ENCODE measurements at regions not wholly inside any gene's neighbourhood (a gene's known extent, or its start where the extent isn't known, plus 50 kb on each side); places are given as distances from the start of the nearest gene placed in this dataset.
"Not testable (repeated sequence)": the region's sequence is repeated elsewhere in the genome, so short reads cannot be mapped to it uniquely, and the experiment has no call there.

DNA sequence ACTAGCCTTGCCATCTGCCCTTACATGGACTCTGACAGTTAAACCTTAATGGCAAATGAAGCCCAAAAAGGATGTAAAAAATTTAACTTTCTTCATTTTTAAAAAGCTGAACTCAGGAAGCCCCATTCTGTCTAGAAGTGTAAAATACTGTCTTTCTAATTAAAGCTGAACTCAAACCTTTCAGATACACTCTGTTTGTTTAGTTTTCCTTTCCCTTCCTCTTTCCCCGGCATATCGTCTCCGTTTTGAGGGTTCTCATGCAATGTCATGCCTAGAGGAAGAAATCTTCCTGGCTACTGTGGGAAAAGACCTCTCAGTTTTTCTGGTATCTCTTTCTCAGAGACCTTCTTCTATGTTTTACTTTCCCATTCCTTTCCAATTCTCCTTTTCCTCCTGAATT, 841.5 kb downstream of the DTWD2 start:
- no peaks in the 10 kb centered on the region for H3K4me1 Mint-ChIP-seq
- no peak overlapping the region for H3K4me3 Mint-ChIP-seq
- peaks cover 15% of the 10 kb centered on the region for H3K9me3 Mint-ChIP-seq
- no peak for DNase-seq
- CTCF ChIA-PET = no interaction called here
- no peak overlapping the region for H3K27ac Mint-ChIP-seq
- no peaks in the 10 kb centered on the region for H3K27me3 Mint-ChIP-seq
- H3K36me3 Mint-ChIP-seq = no peaks in the 10 kb centered on the region

DNA sequence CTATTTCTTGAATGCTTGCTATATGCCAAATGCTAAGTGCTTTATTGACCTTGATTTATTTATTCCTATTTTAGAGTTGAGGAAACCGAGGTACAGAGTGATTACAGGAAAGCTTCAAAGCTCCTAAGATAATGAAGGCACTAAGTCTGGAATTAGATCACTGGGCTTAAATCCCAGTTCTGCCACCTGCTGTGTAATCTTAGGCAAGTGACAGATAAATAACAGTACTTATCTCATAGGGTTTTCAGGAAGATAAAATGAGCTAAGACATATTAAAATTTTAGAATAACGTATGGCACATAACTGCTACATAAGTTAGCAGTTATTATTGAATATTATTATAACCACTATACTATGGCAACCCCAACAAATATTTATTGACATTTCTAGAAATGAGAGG, 843.8 kb downstream of the DTWD2 start:
- Mint-ChIP-seq H3K9me3 (peaks cover 11% of the 10 kb centered on the region), H3K4me3 (no peak overlapping the region), H3K27me3 (no peaks in the 10 kb centered on the region), H3K36me3 (no peaks in the 10 kb centered on the region), H3K27ac (no peak overlapping the region), H3K4me1 (no peaks in the 10 kb centered on the region)
- CTCF ChIA-PET = no interaction called here
- no peak for DNase-seq

DNA sequence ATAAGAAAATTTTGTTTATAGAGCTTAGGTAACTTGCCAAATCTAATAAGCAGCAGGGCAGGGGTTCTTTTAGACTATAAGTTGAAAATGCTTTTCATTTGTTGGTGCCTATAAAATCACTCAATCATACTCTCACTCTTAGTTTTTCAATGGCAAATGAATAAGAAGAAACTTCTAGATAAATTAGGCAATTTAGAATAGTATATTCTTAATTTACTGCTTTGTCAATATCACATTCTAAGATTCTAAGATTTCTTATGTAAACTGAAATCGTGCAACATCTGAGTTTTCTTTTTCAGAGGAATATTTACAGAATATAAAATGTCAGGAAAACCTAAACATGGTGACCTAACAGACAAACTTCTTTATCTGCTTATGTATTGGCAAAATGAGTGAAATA, 849.0 kb downstream of the DTWD2 start:
- peaks cover 2% of the 10 kb centered on the region for H3K9me3 Mint-ChIP-seq

DNA sequence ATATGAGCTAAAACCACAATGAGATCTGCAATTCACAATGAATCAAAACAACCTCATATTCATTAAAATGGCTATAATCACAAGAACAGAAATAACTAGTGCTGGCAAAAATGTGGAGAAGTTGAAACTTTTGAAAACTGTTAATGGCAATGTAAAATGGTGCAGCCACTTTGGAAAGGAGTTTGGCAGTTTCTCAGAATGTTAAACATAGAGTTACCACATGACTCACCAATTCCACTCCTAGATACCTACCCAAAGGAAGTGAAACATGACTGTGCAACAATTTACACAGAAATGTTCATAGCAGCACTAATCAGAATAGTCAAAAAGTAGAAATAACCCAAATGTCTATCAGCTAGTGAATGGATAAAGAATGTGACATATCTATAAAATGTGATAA, 862.2 kb downstream of the DTWD2 start:
- peaks cover 7% of the 10 kb centered on the region for H3K9me3 Mint-ChIP-seq
- H3K27ac Mint-ChIP-seq = no peak overlapping the region
- H3K4me3 Mint-ChIP-seq = no peak overlapping the region
- CTCF ChIA-PET = no interaction called here
- no peak for DNase-seq
- H3K27me3 Mint-ChIP-seq = no peaks in the 10 kb centered on the region
- H3K4me1 Mint-ChIP-seq = no peaks in the 10 kb centered on the region
- H3K36me3 Mint-ChIP-seq = no peaks in the 10 kb centered on the region

More for the DNA sequence above, 849.0 kb downstream of the DTWD2 start:
- Mint-ChIP-seq H3K27ac (no peak overlapping the region), H3K4me3 (no peak overlapping the region), H3K36me3 (no peaks in the 10 kb centered on the region), H3K27me3 (no peaks in the 10 kb centered on the region), H3K4me1 (no peaks in the 10 kb centered on the region)
- CTCF ChIA-PET = no interaction called here
- DNase-seq = no peak

DNA sequence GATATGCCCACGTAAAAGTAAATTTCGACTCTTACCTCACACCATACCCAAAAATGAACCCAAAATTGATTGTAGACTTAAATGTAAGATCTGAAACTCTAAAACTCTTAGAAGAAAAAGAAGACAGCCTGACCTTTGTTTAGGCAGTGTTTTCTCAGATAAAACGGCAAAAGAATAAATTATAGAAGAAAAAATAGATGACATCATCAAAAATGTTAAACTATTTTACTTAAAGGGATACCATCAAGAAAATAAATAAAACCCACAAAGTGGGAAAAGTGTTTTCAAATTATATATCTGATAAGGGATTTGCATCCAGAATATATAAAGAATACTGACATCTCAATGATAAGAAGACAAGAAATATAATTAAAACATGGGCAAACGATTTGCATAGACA, 862.7 kb downstream of the DTWD2 start:
- Mint-ChIP-seq H3K36me3 (no peaks in the 10 kb centered on the region), H3K27me3 (no peaks in the 10 kb centered on the region), H3K27ac (no peak overlapping the region), H3K4me3 (no peak overlapping the region), H3K9me3 (peaks cover 9% of the 10 kb centered on the region), H3K4me1 (no peaks in the 10 kb centered on the region)
- CTCF ChIA-PET = no interaction called here
- DNase-seq = no peak

DNA sequence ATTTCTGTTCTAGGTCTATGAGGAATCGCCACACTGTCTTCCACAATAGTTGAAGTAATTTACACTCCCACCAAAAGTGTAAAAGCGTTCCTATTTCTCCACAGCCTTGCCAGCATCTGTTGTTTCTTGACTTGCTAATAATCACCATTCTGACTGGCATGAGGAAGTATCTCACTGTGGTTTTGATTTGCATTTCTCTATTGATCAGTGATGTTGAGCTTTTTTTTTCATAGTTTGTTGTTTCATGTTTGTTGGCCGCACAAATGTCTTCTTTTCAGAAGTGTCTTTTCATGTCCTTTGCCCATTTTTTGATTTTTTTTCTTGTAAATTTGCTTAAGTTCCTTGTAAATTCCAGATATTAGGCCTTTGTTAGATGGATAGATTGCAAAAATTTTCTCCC, 867.1 kb downstream of the DTWD2 start:
- H3K36me3 Mint-ChIP-seq = no peaks in the 10 kb centered on the region
- no peak overlapping the region for H3K4me3 Mint-ChIP-seq
- H3K27ac Mint-ChIP-seq = no peak overlapping the region
- CTCF ChIA-PET = no interaction called here
- H3K4me1 Mint-ChIP-seq = no peaks in the 10 kb centered on the region
- H3K9me3 Mint-ChIP-seq = peaks cover 15% of the 10 kb centered on the region
- DNase-seq = no peak
- no peaks in the 10 kb centered on the region for H3K27me3 Mint-ChIP-seq

DNA sequence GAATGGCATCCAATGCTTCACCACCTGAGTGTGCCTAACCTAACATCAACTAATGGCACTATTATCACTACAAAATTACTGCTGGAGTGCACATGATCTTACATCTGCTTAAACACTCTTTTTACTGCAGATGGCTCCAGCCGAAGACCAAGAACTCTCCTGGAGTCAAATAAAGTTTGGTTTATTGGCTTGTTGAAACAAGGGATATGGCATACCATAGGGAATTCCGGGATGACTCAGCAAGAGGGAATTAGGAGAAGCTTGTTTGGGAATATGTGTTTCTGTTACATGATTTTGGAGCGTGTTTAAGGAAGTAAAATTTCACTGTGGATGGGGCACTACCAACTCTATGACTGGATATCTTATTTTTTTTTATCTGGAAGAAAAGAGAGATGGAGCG, 872.6 kb downstream of the DTWD2 start:
- Mint-ChIP-seq H3K27ac (no peak overlapping the region), H3K36me3 (no peaks in the 10 kb centered on the region), H3K27me3 (no peaks in the 10 kb centered on the region), H3K9me3 (peaks cover 7% of the 10 kb centered on the region), H3K4me1 (no peaks in the 10 kb centered on the region), H3K4me3 (no peak overlapping the region)
- CTCF ChIA-PET = no interaction called here
- DNase-seq = no peak

DNA sequence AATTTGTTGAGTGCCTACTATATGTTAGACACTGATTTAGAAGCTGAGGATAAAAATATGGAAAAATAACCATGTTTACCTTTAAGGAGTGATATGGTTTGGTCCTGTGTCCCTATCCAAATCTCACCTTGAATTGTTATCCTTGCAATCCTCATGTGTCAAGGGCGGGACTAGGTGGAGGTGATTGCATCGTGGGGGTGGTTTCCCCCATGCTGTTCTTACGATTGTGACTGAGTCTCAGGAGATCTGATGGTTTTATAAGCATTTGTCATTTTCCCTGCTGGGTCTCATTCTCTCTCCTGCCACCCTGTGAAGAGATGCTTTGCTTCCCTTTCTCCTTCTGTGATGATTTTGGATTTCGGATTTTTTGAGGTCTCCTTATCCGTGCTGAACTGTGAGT, 876.4 kb downstream of the DTWD2 start:
- no peaks in the 10 kb centered on the region for H3K36me3 Mint-ChIP-seq
- H3K4me3 Mint-ChIP-seq = no peak overlapping the region
- no peaks in the 10 kb centered on the region for H3K4me1 Mint-ChIP-seq
- CTCF ChIA-PET = no interaction called here
- no peaks in the 10 kb centered on the region for H3K27me3 Mint-ChIP-seq
- no peak for DNase-seq
- H3K27ac Mint-ChIP-seq = no peak overlapping the region
- H3K9me3 Mint-ChIP-seq = peaks cover under 1% of the 10 kb centered on the region

DNA sequence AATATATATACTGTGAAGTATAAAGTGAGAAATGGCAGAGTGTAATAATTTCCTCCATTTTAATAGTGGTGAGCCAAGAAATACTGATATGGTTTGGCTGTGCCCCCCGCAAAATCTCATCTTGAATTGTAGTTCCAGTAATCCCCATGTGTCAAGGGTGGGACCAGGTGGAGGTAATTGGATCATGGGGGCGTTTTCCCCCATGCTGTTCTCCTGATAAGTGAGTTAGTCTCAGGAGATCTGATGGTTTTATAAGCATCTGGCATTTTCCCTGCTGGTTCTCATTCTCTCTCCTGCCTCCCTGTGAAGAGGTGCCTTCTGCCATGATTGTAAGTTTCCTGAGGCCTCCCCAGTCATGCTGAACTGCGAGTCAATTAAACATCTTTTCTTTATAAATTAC, 881.1 kb downstream of the DTWD2 start:
- H3K27ac Mint-ChIP-seq, H3K27me3 Mint-ChIP-seq, H3K36me3 Mint-ChIP-seq, H3K4me1 Mint-ChIP-seq, CTCF ChIA-PET, DNase-seq, H3K9me3 Mint-ChIP-seq, H3K4me3 Mint-ChIP-seq: not testable (repeated sequence)

DNA sequence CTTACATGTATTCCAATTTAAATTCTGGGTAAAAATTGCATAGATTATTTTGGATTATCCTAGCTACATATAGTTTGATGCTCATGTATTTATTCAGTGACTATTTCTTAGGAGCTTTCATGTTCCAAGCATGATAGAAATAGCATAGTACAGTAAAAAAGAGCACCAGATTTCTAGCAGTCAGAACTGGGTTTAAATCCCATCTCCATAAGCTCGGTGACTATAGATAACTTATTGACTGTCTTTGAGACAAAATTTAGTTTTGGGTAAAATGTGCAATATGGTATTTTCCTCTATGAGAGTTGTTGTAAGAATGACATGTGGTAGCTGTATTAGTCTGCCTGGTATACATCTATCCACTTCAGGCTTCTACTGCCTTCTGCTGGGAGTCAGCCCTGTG, 889.6 kb downstream of the DTWD2 start:
- DNase-seq = no peak
- no peaks in the 10 kb centered on the region for H3K36me3 Mint-ChIP-seq
- H3K4me1 Mint-ChIP-seq = no peaks in the 10 kb centered on the region
- H3K4me3 Mint-ChIP-seq = no peak overlapping the region
- H3K27ac Mint-ChIP-seq = no peak overlapping the region
- H3K27me3 Mint-ChIP-seq = no peaks in the 10 kb centered on the region
- CTCF ChIA-PET = interaction anchor here (0.6 to 0.8 kb wide), 2 partner anchors 159 to 643 kb away, joined by 3 read pairs; no protein-coding TSS in a partner anchor
- H3K9me3 Mint-ChIP-seq = peaks cover 2% of the 10 kb centered on the region

DNA sequence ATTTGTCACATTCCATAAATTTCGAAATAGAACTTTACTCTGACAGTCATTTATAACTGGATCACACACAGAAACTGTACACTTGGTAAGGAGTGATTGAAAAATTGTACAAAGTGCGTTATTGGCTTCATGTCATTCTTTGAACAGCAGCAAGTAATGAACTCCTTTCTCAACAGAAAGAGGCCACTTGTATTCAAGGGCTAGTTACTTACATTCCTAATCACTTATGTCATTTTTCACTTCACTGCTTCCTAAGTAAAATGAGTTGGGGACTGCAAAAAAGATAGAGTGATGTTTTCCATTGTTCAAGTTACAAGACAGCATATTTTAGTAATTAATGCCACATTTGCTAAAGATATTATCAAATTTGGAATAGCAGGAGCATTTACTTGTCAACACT, 893.2 kb downstream of the DTWD2 start:
- H3K9me3 Mint-ChIP-seq = peaks cover 4% of the 10 kb centered on the region
- no peaks in the 10 kb centered on the region for H3K27me3 Mint-ChIP-seq
- H3K4me1 Mint-ChIP-seq = no peaks in the 10 kb centered on the region
- H3K4me3 Mint-ChIP-seq = no peak overlapping the region
- DNase-seq = no peak
- CTCF ChIA-PET = no interaction called here
- H3K27ac Mint-ChIP-seq = no peak overlapping the region
- H3K36me3 Mint-ChIP-seq = no peaks in the 10 kb centered on the region

DNA sequence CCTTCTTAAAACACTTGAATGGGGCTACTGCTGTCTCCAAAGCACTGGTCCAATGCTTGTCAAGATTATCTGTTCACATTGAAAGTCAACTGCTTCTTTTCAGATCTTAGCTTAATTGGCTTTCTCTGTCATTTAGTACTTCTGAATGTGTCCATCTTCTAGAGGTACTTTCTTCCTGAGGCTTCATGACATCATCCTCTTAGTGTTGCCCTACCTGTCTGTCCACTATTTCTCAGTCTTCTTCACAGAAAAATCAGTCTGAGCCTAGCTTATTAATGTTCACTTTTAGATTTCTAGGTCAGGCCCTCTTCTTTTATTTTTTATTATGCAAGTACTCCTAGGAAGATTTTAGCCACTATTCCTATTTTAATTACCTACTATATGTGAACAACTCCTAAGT, 899.9 kb downstream of the DTWD2 start:
- no peaks in the 10 kb centered on the region for H3K4me1 Mint-ChIP-seq
- H3K9me3 Mint-ChIP-seq = peaks cover 14% of the 10 kb centered on the region
- no peak overlapping the region for H3K27ac Mint-ChIP-seq
- DNase-seq = no peak
- no peaks in the 10 kb centered on the region for H3K36me3 Mint-ChIP-seq
- no peak overlapping the region for H3K4me3 Mint-ChIP-seq
- no peaks in the 10 kb centered on the region for H3K27me3 Mint-ChIP-seq
- CTCF ChIA-PET = no interaction called here

DNA sequence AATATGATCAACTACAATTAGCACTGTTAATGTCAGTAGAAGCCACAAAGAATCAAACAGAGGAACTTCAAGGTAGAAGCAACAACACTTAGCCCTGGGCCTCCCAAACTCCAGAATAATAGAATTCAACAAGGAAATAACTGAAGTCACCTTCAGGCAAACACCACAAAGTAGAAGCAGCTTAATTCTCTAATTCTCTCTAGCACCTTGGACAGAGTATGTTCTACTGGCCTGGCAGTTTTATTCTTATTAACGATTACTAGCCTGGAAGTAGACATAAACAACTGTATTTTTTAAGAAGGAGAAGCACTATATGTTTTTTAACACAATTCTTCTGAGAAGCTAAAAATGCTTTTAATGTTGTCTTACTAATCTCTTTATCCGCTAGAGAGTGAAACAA, 911.9 kb downstream of the DTWD2 start:
- H3K36me3 Mint-ChIP-seq = no peaks in the 10 kb centered on the region
- H3K27me3 Mint-ChIP-seq = no peaks in the 10 kb centered on the region
- no peak overlapping the region for H3K4me3 Mint-ChIP-seq
- no peak for DNase-seq
- H3K9me3 Mint-ChIP-seq = peaks cover 12% of the 10 kb centered on the region
- no peaks in the 10 kb centered on the region for H3K4me1 Mint-ChIP-seq
- no peak overlapping the region for H3K27ac Mint-ChIP-seq
- CTCF ChIA-PET = no interaction called here

DNA sequence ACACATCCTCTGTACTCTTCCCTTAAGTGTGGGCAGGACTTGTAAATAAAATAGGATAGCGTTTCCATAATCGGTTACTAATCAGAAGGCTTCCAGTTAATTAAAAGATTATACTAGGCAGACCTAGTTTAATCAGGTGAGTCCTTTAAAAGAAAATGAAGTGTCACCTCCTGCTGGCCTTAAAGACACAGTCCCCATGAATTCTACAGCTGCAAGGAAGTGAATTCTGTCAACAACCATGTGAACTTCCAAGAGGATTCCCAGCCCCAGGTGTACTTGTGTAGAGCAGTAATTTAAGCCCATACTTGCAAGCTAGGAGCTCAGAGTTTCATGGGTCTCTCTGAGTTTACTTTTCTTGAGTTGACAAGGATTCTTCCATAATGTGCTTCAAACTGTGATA, 918.3 kb downstream of the DTWD2 start:
- Mint-ChIP-seq H3K27ac (no peak overlapping the region), H3K4me1 (no peaks in the 10 kb centered on the region), H3K36me3 (no peaks in the 10 kb centered on the region), H3K4me3 (no peak overlapping the region), H3K27me3 (no peaks in the 10 kb centered on the region), H3K9me3 (peaks cover 3% of the 10 kb centered on the region)
- CTCF ChIA-PET = no interaction called here
- DNase-seq = no peak

DNA sequence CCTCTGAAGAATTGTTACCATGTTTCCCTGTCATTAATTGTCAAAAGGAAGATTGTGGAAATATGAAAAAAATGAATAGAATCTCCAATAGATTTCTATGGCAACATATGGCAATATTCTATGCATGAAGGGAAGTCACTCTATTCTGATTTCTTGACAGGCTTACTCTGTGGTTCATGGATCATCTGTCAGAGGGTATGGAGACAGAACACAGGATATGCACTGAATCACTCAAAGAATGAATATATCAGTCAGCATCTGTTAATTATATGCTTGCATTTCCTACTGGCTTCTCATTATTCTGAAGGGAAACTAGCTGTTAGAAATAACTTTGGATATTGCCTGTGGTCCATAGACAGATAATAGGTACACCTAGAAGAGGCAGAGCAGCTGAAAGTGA, 918.9 kb downstream of the DTWD2 start:
- Mint-ChIP-seq H3K27me3 (no peaks in the 10 kb centered on the region), H3K27ac (no peak overlapping the region), H3K4me3 (no peak overlapping the region), H3K4me1 (no peaks in the 10 kb centered on the region), H3K9me3 (peaks cover 4% of the 10 kb centered on the region), H3K36me3 (no peaks in the 10 kb centered on the region)
- DNase-seq = no peak
- CTCF ChIA-PET = no interaction called here

DNA sequence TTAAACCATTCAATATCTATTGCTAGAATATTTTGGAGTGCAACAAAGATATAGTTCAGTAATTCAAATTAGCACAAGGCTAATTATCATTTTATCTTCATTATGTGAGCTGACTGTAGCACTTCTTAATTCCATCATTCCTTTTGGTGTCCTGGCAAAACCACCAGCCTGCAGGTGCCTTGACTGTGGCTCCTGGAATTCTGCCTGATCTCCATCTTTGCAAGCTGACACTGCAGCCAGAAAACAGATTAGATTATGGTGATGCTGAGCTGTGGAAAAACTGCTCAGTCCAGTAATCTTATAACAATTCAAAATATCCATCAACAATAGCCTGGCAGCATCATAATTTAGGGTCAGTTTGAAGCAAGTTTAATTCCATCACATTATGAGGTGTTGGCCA, 919.5 kb downstream of the DTWD2 start:
- no peak for DNase-seq
- CTCF ChIA-PET = no interaction called here
- Mint-ChIP-seq H3K27ac (no peak overlapping the region), H3K4me3 (no peak overlapping the region), H3K36me3 (no peaks in the 10 kb centered on the region), H3K27me3 (no peaks in the 10 kb centered on the region), H3K4me1 (no peaks in the 10 kb centered on the region), H3K9me3 (peaks cover 4% of the 10 kb centered on the region)

Measured in activated naive CD4-positive, alpha-beta T cell treated with anti-CD3 and anti-CD28 coated beads, Interleukin-2, amount 10 ng/mL, durations not matched to agents 7 days and 5 days (primary cell).